ENCODE measurements at regions not wholly inside any gene's neighbourhood (a gene's known extent, or its start where the extent isn't known, plus 50 kb on each side); places are given as distances from the start of the nearest gene placed in this dataset.

DNA sequence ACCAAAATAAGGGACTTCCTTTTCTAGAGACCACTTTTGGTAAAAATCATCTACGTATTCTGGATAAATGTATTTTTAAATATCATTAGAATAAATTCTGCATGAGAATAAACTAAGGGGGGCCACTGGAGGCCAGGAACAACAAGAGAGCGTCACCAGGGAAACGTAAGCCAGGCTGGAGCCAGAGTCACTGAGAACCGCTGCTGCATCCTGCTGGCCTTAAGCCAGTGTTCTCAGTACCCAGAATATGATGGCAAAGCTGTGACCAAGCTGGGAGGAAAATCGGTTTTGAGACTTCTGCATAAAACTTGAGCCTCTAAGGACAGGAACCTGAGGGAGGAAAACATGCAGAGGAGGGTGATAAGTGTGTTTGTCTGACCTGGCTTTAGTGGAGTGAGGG lies 63.0 kb upstream of the FAM9A start:
- TF ChIP-seq, protein P1, sequence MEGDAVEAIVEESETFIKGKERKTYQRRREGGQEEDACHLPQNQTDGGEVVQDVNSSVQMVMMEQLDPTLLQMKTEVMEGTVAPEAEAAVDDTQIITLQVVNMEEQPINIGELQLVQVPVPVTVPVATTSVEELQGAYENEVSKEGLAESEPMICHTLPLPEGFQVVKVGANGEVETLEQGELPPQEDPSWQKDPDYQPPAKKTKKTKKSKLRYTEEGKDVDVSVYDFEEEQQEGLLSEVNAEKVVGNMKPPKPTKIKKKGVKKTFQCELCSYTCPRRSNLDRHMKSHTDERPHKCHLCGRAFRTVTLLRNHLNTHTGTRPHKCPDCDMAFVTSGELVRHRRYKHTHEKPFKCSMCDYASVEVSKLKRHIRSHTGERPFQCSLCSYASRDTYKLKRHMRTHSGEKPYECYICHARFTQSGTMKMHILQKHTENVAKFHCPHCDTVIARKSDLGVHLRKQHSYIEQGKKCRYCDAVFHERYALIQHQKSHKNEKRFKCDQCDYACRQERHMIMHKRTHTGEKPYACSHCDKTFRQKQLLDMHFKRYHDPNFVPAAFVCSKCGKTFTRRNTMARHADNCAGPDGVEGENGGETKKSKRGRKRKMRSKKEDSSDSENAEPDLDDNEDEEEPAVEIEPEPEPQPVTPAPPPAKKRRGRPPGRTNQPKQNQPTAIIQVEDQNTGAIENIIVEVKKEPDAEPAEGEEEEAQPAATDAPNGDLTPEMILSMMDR (conservative IDR thresholded peaks at IDR 0.05 in 1 of 2, IDR thresholded peaks at IDR 0.05 in 1 of 2; ENCODE audit: low read depth in 1 of 2, low read length in 2 of 2): no peak
- TF ChIP-seq EZH2 (IDR thresholded peaks at IDR 0.05; ENCODE audit: low read length, missing control alignments): no peak

Data from fibroblast of lung (primary cell).